ENCODE measurements at regions not wholly inside any gene's neighbourhood (a gene's known extent, or its start where the extent isn't known, plus 50 kb on each side); places are given as distances from the start of the nearest gene placed in this dataset.

DNA sequence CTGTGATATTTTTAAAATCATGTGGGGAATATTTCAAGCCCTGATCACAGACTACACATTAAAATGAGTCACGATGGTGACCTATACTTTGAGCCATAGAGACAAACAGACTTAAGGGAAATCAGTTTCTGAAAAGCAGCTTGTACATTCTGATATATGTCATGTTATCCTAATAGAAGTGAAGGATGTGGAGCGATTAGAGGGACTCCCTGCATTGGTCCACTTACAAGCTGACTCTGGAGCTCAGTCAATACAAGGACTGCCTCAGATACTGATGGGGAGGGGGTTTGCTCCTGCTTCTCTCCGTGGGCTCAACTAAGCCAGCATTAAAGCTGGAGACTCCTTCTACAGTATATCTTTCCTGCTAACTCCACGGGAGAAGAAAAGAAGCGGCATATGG, 173.5 kb downstream of the ALG10B start:
- Histone ChIP-seq H3K27ac (no peak overlapping the region), H3K4me3 (no peak overlapping the region), H3K27me3 (no peaks in the 10 kb centered on the region), H3K9me3 (replicated peaks in 1 of 3) (no peaks in the 10 kb centered on the region), H3K36me3 (replicated peaks in 1 of 2) (no peaks in the 10 kb centered on the region), H3K4me1 (replicated peaks in 1 of 2) (no peaks in the 10 kb centered on the region)
- intact Hi-C loops (cut with DNase I), result no loop called here
- DNase-seq, result no peak
- no peak for TF ChIP-seq POLR2A (IDR thresholded peaks at IDR 0.05)
- TF ChIP-seq, protein P1, sequence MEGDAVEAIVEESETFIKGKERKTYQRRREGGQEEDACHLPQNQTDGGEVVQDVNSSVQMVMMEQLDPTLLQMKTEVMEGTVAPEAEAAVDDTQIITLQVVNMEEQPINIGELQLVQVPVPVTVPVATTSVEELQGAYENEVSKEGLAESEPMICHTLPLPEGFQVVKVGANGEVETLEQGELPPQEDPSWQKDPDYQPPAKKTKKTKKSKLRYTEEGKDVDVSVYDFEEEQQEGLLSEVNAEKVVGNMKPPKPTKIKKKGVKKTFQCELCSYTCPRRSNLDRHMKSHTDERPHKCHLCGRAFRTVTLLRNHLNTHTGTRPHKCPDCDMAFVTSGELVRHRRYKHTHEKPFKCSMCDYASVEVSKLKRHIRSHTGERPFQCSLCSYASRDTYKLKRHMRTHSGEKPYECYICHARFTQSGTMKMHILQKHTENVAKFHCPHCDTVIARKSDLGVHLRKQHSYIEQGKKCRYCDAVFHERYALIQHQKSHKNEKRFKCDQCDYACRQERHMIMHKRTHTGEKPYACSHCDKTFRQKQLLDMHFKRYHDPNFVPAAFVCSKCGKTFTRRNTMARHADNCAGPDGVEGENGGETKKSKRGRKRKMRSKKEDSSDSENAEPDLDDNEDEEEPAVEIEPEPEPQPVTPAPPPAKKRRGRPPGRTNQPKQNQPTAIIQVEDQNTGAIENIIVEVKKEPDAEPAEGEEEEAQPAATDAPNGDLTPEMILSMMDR (IDR thresholded peaks at IDR 0.05), result no peak
- 49 to 73% (median 61%) methylated on average over 5 of the region's 5 CpGs for WGBS, 4 donors

GRCh38 chr12:38490941-38491340, 174.4 kb downstream of the ALG10B start:
- no peaks in the 10 kb centered on the region for H3K27me3 ChIP-seq
- intact Hi-C loops (cut with DNase I), result no loop called here
- no peak for TF ChIP-seq POLR2A (IDR thresholded peaks at IDR 0.05)
- TF ChIP-seq, protein P1 (IDR thresholded peaks at IDR 0.05), result no peak

DNA sequence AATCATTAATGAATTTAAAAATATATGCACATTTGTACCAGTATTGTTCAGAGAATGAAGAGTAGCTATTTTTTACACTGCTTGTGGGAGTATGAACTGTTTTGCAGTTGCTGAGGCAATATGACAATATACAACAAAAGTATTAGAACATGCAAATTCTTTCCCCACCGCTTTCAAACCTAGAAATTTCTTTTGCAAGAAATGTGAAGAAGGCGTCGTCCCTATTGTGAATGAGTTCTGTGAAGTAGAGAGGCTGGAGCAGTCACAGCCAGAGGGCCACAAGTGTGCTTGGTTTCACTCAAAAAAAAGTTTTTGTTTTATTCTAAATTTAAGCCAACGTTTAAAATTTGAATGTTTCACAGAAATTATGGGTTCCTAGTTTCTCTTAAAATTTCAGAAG, 184.9 kb downstream of the ALG10B start:
- H3K4me3 ChIP-seq, result no peak overlapping the region
- TF ChIP-seq POLR2A (IDR thresholded peaks at IDR 0.05), result no peak
- TF ChIP-seq, protein P1 (IDR thresholded peaks at IDR 0.05), result no peak
- H3K27ac ChIP-seq, result no peak overlapping the region
- intact Hi-C loops (cut with DNase I), result no loop called here
- no peaks in the 10 kb centered on the region for H3K4me1 ChIP-seq (replicated peaks in 1 of 2)
- H3K36me3 ChIP-seq (replicated peaks in 1 of 2), result no peaks in the 10 kb centered on the region
- DNase-seq, result no peak
- H3K27me3 ChIP-seq, result no peaks in the 10 kb centered on the region
- H3K9me3 ChIP-seq (replicated peaks in 1 of 3), result no peaks in the 10 kb centered on the region
- WGBS, 4 donors, result 63 to 85% (median 69%) methylated on average over 4 of the region's 4 CpGs

More at GRCh38 chr12:38490941-38491340, 174.4 kb downstream of the ALG10B start:
- Histone ChIP-seq H3K9me3 (replicated peaks in 1 of 3) (no peaks in the 10 kb centered on the region), H3K4me1 (replicated peaks in 1 of 2) (no peaks in the 10 kb centered on the region), H3K27ac (no peak overlapping the region), H3K36me3 (replicated peaks in 1 of 2) (no peaks in the 10 kb centered on the region), H3K4me3 (no peak overlapping the region)
- DNase-seq, result no peak
- WGBS, 4 donors, result 13 to 37% (median 31%) methylated on average over 1 of the region's 1 CpG

DNA sequence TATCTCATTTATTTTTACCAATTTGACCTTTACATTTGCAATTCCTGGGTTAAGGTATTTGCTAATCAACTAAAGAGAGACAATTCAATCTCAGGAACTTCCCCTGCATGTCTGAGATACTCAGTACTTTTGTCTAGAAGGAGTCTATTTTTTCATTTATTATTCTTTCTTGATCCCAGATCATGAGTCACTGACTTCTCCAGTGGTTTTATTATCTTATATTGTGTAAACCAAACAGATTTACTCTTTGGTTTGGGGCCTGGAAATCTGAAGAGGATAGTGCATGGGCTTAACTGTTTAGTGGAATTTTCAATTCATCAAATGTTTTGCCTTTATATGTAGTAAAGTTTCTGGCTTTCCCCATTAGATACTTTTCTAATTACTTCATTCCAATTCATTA, 185.4 kb downstream of the ALG10B start:
- DNase-seq, result no peak
- no peaks in the 10 kb centered on the region for H3K27me3 ChIP-seq
- H3K27ac ChIP-seq, result no peak overlapping the region
- no peaks in the 10 kb centered on the region for H3K9me3 ChIP-seq (replicated peaks in 1 of 3)
- TF ChIP-seq POLR2A (IDR thresholded peaks at IDR 0.05), result no peak
- TF ChIP-seq, protein P1 (IDR thresholded peaks at IDR 0.05), result no peak
- H3K36me3 ChIP-seq (replicated peaks in 1 of 2), result no peaks in the 10 kb centered on the region
- intact Hi-C loops (cut with DNase I), result no loop called here
- H3K4me3 ChIP-seq, result no peak overlapping the region
- no peaks in the 10 kb centered on the region for H3K4me1 ChIP-seq (replicated peaks in 1 of 2)
